Hematopoietic multipotent progenitor cell treated with erythropoietin and hydrocortisone succinate and interleukin-3 and kit ligand, for 4 days (in vitro differentiated cells): ENCODE measurements at regions not wholly inside any gene's neighbourhood (a gene's known extent, or its start where the extent isn't known, plus 50 kb on each side); places are given as distances from the start of the nearest gene placed in this dataset.
A peak's percentile ranks its signal among the peaks of the same experiment; 100 is the strongest.

ENCODE experiments used
- DNase-seq: peaks from one replicate; pipeline ENCODE4 v3.0.0-alpha.2; 2015

DNA sequence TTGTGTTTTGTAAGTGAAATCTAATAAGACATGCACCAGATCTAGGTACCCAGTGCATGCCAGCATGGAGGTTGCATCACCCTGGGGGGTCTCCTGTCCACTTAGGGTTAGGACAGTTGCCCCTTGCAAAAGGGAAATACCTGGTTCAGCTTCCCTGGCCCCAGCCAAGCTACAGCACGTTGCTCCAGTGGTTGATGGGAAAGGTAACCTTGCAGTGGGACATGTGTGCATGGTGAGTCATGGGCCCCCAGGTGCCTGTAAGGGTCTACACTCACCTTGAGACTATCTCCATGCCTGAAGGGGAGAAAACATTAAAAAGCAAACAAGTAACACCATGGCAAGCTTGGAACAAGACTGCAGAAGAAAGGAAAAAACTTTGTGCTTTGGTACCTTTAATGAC is 143.9 kb downstream of the LSM5 start:
- no peak for DNase-seq

DNA sequence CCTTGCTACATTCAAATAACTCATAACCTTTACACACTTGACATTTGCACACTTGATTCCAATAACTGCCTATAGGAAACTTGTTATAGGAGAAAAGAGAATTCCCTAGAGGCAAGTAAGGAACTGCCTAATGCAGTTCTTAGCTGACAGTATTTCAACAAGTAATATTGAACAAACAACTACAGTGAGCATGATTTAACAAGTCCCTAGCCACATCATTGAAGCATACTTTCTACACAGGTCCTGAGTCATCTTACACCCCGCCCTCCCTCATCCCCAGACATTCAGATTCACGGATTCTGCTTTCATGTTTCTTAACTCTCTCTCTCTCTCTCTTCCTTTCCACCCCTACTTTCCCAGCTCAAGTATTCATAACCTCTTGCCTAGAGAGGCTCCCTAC is 153.5 kb downstream of the LSM5 start:
- no peak for DNase-seq

DNA sequence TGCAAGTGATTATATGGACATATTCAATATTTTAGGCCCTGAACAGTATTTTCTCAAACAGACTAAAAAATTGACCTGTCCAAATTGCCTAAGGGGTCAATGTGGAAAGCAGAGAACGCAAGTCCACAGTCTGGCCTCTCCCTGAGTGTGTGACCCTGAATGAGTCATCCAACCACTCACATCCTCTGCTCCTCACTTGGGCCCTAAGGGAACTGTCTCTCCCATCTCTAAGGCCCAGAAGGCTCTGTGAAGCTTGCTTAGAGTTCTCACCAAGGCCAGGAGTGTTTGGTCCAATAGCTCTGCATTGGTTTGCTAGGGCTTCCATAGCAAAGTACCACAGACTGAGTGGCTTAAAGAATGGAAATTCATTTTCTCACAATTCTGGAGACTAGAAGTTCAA is 155.1 kb downstream of the LSM5 start:
- DNase-seq: no peak

DNA sequence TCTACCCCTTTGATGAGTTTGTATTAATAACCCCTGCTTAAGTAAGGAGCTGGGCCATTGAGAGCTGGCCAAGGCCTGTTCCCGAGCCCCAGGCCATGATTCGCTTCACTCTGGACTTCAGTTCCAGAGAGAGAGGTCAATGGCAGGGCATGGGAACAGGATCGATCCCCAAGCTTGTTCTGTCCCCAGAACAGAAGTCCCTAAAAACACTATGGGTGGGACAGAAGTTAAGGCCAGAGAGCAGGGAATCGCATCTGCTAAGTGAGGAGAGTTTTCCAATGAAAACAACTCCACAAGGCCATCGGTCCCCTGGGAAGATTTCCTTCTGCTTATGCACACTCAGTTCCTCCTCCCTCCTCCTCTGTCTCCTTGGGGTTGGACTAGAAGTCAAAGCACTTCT is 159.6 kb downstream of the LSM5 start:
- no peak for DNase-seq

DNA sequence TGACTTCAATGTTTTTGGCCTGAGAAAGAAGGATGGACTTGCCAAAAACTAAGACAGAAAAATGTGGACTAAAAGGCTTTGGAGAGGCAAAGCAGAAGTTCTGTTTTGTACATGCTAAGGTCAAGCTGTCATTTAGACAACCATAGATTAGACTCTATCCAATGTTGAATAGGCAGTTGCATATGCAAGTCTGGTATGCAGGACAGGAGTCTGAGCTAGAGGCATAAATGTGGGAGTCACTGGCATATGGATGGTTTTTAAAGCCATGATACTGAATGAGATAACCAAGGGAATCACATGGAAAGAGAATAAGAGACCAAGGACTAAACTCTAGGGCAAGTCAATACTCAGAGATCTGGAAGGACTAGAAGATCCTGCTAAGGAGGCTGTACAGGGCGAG is 164.1 kb downstream of the LSM5 start:
- DNase-seq: no peak

DNA sequence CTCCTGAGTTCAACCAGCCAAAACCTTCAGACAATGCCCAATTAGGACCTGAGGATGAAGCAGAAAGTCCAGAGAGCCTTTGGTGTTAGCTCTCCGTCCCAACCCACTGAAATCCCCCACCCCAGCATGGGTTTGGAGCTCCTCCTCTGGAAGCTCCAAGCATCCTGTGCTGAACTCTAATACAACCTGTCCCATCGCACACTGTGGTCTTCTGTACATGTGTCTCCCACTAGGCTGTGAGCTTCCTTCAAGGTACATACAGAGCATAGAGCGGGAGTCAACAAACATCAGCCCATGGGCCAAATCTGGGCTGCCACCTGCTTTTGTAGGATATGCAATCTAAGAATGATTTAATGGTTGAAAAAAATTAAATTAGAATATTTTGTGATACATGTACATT is 166.5 kb downstream of the LSM5 start:
- DNase-seq: no peak

DNA sequence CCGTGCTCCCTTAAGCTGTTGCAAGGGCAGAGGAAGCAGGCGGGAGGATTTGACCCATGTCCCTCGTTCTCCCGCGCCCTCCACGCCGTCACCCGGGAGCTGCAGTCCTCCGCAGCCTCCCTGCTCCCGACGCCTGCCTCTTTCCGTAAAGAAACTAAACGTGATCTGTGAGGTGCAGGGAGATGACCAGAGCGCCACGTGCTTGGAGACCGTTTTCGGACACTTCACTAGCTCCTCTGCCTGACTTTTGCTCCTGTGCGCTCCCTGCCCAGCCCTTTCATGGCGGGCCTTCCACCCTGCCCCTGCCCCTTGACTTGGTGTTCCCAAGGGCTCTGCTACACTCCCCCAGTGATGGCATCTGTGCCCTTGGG is 171.2 kb downstream of the LSM5 start:
- DNase-seq: no peak

DNA sequence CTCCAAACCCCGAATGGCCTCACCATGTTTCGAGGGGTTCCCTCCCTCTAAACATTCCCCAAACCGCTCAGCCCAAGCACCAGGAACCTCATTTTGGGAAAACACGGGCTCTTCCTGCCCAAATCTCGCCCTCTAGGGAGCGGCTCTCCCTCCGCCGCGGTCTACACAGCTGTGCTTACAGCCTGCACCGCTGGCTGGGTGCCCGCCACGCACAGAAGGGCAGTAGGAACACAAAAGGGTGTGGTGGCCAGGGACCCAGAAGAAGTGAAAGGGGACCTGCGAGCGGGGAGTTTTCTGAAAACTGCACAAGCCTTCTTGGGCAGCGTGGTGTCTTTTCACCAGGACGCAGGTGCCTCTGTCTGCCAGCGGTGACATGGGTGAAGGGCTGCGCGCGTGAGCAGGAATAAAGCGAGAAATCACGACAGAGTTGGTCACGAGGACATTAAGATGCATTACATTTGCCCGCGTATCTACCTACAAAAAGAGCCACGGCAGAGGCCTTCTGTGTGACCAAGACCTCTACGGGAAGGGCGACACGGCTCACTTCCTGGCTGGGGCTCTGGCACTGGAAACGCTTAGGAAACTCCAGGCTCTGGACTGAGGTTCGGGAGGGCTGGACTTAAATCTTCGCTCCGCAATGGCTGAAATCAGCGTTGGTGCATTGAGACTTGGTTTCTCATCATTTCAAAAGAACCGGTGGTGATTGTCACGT is 171.7 kb downstream of the LSM5 start:
- DNase-seq: no peak

DNA sequence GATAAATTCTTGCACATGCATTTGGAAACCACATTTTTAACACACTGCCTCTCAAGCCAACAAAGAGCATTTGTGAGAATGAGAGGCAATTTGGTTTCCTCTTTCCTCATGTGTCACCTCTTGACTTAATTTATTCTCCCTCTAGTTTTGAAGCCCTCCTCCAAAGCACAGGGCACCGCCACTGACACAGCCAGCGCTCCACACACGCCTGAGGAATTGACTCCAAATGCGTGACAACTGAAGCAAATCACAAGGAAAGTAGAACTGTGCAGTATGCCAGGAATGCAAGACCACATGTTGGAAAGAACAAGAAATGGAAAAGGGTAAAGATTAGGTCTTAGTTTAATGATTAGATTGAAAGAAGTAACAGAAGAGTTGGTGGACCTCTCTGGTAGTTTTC is 173.3 kb downstream of the LSM5 start:
- no peak for DNase-seq

DNA sequence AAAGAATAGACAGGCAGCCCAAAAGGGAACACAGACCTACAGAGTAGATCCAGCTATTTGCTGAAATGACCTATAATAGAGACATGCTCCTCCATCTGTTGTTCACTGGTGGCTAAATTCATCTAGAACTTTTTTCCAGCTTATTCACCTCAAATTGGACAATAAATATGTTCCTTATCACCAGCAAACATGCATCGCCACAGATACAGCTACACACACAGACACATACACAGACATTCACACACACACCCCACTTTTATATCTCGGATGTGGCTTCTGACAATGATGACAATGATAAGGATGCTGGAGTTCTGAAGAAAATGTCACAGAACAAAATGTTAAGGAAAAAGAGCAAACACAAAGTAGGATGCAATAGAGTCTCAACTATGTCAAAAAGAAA is 175.4 kb downstream of the LSM5 start:
- DNase-seq: peak; percentile 59

DNA sequence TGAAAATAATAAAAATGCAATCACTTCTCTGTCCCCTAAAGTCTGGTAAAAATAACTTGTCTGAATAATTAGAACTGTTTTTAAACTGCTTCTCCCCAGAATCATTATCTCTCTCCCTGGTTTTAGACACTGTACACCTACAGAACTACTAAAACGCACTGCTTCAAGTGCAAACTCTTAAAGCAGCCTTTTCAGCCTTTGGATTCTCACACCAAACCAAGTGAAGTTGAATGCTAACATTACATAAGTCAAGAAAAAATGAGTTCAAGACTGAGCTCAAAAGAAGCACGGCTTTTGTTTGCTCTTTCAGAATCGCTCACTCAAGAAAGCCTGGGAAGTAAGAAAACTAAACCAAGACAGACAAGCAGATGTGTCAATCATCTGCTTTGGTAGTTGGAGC is 188.8 kb downstream of the LSM5 start:
- no peak for DNase-seq

DNA sequence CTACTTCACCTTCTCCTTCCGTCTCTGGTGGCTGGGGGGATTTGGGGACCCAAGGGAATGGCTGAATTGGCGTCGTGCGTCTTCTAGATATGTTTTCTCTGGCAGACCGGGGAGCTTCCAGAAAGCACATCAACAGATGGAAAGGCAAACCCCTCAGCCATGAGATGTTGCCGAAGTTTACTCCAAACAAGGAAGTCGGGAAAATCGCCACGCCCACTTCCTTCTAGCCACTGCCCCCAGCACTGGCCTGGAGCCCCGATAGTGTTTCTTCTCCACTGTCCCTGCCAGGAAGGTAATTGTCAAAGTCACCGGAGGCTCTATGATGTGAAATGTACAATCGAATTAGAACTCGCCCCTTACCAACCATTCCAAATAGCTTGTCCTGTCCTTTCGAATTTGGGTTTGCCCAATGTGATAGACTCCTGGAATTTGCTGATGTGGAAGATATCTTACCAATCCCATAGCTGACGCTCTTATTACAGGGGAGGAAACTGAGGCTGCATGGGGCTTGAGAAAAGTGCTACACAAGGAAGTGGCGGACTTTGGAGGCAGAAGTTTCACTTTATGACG is 191.0 kb downstream of the LSM5 start:
- DNase-seq: peak; percentile 50

DNA sequence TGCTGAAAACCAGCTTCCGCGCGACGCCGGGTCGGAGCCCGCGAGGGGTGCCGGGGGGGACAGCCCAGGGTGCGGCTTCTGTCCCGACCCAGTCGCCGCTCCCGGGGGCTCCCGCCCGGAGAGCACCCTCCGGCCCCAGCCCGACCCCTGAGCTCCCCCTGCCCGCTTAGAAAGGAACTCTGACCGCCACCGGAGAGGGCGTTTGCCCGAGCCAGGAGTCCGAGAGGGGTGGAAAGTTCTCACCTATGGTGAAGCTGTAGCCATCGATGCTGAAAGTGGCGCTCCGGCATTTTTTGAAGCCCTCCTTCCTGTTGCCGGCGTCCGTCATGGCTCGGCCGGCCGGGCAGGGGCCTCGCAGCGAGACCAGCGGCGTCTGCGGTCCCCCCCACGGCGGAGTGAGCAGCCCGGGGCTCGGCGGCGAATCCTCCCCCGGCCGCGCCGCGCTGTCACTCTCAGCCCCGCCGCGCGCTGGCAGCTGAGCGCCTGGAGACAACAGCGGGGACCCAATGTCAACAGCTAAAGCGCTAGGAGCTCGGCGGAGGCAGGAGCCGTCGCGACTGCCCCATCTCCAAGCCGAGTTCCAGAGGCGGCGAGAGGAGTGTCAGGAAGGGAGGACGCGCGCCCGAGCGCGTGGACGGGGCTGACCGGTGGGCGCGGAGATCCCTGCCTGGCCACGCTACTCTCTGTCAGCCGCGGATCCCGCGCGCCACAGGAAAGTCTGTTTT is 191.6 kb downstream of the LSM5 start:
- DNase-seq: peak; percentile 52

DNA sequence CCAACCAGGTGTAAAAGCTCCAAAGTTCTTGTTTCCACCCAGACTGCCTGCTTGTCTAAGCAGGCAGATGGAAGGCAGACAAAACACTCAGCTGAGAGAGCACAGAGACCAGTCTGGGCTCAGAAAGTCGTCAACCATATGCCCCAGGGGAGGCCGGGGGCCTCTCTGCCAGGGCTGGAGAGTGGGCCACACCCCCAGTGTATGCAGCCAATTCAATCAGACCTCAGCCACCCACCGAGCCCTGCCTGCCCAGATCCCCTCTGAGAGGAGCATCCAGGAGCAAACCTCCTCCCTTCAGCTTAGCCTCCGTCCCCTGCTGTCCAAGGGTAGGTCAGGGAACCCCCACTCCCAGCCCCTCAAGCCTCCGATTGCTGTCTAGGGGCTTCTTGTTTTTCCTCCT is 196.3 kb downstream of the LSM5 start:
- DNase-seq: no peak

DNA sequence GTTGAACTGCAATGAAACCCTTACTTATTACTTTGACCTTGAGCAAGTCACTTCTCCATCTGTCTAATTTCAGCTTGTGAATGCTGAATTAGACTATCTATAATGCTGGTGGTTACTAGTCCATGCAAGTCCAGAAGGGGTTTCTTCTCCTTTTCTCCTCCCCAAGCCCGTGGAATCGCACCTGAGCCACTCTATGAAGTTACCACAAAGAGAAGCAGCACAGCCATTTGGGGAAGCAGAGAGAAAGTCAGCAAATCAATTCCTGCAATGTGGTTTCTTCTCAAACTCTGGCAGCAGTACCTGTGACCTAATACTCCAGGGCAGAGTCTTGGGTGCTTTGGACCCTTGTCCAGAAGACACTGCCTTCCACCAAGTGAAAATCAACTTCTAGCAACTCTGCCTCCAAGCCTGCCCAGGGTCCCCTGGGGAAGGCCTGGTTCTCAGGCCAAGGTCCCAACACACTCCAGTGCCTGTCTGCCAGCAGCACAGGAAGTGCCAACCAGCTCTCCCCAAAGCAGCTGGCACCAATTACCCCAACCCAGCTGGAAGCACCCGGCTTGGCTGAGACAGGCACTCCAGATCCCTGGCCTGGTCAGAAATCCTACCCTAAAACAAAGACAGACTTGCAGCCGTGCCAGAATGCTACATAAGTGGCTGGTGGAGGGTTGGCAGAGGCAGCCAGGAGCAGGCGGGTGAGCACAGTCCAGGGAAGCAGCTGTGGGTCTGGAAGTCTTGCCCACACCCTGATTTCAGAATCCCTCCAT is 200.3 kb downstream of the LSM5 start:
- DNase-seq: peak; percentile 22

DNA sequence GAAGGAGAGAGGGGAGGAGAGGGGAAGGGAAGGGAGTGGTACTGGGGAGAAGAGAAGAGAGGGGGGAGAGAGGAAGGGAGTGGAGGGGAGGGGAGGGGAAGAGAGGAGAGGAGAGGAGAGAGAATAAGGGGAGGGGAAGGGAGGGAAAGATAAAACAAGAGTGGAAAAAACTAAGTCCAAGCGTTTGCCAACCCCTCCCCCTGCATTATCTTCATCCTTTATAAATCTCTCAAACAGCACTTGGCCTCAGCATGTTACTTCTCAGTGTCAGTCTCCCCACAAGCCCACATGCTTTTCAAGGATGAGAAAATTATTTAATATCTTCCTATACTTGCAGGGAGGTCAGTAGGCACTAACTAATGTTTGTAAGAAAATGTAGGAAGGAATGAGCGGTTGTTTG is 204.5 kb downstream of the LSM5 start:
- DNase-seq: no peak

DNA sequence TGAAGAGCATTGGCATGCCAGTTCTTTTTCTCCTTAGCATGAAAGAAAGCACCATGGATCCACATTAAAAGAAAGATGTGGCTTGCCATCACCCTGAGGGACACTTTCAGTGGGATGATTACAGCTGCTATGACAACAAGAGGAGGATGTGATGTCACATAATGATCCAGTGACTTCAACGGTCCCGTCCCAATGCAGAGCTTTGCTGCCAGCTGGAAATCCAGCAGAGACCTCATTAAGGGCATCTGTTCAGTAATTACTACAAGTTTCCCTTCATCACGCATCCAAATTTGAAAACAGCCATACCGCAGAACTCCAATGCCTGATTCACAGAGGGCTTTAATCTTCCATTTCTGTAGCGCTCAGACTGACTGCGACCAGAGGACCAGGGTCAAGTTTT is 206.6 kb downstream of the LSM5 start:
- no peak for DNase-seq

DNA sequence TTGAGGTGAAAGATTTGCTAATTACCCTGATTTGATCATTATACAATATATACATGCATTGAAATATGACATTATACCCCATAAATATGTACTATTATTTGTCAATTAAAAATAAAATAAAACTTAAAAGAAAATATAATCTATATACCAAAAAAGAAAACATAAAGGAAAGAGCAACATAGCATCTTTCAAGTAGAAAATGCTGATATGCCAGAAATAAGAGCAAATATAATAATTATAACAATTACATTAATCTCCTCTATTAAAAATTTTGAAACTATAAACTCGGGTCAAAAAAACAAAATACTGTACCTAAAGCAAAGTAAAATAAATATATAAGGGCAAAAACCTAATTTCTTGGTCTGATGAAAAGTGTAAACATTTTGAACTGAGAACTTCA is 209.3 kb upstream of the PDE1C start:
- DNase-seq: no peak

DNA sequence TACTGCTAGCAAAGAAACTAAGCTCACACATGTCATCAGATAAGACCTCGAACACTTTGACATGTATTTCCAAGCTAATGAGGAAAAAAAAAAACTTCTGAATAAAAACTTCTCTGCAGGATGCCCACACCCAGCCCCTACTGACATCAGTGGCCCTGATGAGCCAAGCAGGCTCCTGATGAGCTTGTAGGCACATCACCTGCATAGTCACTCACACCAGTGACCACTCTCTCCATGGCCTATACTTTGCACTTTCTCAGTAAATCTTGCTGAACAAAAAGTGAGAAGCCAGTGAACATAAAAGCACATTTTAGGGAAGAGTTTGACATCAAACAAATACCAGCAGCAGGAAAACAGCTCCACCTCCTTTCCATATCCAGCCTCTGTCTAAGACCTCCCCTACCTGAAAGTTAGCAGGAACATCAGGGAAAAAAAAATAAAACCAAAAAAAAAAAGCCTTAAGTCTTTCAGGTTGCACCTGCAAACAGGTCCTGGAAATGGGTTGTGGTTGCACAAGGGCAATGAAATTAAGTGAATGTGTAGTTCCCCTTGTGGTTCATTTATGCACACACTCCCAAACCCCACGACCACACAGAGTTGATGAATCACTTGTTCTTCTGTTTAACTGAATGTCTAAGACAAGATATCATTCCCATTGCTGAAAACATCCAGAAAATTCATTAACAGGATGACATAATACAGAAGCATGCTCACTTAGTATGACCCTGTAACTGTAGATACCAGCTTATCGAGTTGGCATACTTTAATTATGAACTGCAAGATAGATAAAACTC is 205.2 kb upstream of the PDE1C start:
- peak; percentile 83 for DNase-seq

DNA sequence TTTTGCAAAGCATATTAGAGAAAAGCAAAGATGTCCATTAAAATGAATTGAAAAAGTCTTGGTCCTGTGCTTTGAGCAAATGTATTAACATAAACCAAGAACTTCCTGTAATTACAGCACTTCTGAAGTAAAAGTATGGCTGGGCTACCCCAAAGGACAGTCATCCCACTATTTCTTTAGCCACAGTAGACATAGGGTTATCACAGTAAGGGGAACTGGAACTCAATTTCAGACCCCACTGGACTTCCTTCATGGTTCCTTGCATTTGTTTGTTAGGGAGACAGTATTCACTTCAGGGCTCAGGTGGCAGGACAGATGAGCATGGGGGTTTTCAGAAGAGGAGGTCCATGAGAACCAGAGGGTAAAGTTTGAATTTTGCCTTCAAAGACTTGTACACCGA is 203.1 kb upstream of the PDE1C start:
- no peak for DNase-seq

DNA sequence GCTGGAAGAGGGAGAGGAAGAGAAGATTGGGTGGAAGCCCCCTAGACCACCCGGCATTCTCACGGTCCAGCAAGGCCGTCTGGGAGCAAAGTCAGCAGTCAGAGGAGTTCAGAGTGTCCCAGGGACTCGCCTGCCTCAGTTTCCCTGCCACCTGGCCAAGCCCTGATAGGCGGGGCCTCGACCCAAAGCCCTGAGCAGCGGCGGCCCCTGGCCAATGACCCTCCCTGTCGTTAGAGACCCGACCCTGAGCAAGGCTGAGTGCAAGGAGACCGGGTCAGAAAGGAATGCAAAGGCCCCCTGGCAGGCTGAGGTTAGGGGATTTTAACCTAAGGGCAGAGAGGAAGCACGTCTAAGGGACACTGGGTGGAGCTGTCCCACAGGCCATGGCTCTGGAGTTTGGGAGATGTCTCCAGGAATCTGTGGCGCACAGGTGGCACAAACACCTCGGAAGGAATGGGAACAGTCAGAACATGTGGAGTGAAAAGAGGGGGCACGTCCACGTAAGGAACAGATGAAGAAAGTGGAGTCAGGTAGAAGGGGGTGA is 196.8 kb upstream of the PDE1C start:
- no peak for DNase-seq

DNA sequence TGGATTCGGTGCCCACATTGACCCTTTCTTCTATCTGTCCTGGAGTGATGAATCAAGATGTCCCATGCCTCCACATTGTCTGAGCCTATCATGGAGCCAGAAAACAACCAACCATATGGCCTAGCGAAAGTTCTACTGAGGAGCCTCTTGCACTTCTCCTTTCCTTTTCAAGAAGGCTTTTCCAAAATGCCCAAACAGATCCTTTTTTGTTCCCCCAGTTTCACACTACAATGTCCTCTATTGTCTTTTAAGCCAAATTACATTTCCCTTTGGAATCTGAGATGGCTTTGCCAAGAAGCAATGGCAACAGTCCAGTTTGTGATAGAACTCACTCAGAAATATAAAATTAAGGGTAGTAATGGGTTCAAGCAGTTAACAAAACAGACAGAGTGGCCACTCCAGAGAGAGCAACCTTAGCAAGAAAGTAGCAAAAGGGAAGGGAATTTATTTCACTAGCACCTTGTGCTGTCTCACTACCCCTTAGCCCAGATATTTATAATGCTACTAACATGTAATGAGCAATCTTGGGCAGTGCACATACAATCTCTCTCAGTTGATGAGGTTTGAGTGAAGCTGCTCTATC is 194.6 kb upstream of the PDE1C start:
- DNase-seq: no peak
